ENCODE measurements at regions not wholly inside any gene's neighbourhood (a gene's known extent, or its start where the extent isn't known, plus 50 kb on each side); places are given as distances from the start of the nearest gene placed in this dataset.

DNA sequence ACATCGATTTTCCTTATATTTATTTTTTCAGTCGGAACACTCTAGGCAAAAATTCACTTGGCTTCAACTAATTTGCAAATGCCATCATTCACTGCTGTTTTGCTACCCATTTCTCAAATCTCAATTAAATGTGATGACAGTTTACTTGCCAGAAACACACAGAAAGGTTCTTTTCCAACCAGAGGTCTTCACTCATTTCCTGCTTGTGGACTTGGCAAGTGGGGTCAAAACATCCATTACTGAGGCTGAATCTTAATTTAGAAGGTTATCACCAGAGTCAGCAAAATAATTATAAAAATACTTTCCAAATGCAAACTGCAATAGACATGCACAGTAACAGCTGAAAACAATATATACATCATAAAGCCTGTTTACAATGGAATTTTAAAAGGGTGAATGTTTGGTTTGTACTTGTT is 625.4 kb upstream of the TBL1XR1 start:
- ChIA-PET CTCF (no interaction called here), POLR2A (ENCODE audit: unreplicated experiment) (no interaction called here)
- Histone ChIP-seq H3K4me1 (ENCODE audit: insufficient read depth, low read length) (peaks cover 39% of the 10 kb centered on the region), H3K9ac (ENCODE audit: low read length) (no peak overlapping the region), H3K27ac (ENCODE audit: low read length) (no peak overlapping the region), H3K9me3 (ENCODE audit: low read length) (no peaks in the 10 kb centered on the region), H3K36me3 (ENCODE audit: low read depth, low read length) (no peaks in the 10 kb centered on the region), H3F3A (ENCODE audit: low read length, unreplicated experiment) (no peaks in the 10 kb centered on the region), H3K79me2 (ENCODE audit: low read length) (no peaks in the 10 kb centered on the region), H4K20me1 (ENCODE audit: low read length) (no peaks in the 10 kb centered on the region), H3K9me2 (replicated peaks; ENCODE audit: low read length) (no peaks in the 10 kb centered on the region), H3K4me2 (ENCODE audit: low read length) (no peak overlapping the region), H2AFZ (ENCODE audit: low read length) (no peak overlapping the region), H3K27me3 (ENCODE audit: low read length) (no peaks in the 10 kb centered on the region), H3K4me3 (ENCODE audit: low read length) (no peak overlapping the region)
- no TSS peak for BruUV-seq (replicated peaks)
- DNase-seq, result no peak
- TF ChIP-seq, protein P1, sequence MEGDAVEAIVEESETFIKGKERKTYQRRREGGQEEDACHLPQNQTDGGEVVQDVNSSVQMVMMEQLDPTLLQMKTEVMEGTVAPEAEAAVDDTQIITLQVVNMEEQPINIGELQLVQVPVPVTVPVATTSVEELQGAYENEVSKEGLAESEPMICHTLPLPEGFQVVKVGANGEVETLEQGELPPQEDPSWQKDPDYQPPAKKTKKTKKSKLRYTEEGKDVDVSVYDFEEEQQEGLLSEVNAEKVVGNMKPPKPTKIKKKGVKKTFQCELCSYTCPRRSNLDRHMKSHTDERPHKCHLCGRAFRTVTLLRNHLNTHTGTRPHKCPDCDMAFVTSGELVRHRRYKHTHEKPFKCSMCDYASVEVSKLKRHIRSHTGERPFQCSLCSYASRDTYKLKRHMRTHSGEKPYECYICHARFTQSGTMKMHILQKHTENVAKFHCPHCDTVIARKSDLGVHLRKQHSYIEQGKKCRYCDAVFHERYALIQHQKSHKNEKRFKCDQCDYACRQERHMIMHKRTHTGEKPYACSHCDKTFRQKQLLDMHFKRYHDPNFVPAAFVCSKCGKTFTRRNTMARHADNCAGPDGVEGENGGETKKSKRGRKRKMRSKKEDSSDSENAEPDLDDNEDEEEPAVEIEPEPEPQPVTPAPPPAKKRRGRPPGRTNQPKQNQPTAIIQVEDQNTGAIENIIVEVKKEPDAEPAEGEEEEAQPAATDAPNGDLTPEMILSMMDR (conservative IDR thresholded peaks at IDR 0.05; ENCODE audit: low read depth, low read length), result no peak
- TF ChIP-seq EZH2phosphoT487 (IDR thresholded peaks at IDR 0.05; ENCODE audit: borderline replicate concordance, low read length), result no peak
- no peak for TF ChIP-seq EZH2 (IDR thresholded peaks at IDR 0.05; ENCODE audit: low read length, unreplicated experiment)
- ATAC-seq, result no peak
- intact Hi-C loops (cut with micrococcal nuclease), result loop anchor here (2.0 kb wide), 1 partner anchor 502 kb away; no protein-coding TSS in a partner anchor

DNA sequence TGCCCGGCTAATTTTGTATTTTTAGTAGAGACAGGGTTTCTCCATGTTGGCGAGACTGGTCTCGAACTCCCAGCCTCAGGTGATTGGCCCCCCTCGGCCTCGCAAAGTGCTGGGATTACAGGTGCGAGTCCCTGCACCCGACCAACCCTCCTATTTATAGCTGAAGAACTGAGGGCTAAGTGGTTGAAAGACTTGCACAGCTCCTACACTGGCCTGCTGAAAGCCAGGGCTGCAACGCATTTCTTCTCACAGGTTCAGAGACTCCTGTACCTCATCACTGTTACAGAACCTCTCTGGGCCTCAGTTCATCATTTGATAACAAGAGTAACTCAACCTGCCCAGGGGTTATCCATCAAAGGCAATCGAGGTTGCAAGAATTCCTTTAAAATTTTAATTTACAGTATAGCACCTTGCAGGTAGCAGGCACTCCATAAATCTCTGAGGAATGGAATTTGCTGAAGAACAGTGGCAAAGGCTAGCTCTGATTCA is 626.5 kb upstream of the TBL1XR1 start:
- peak overlapping the region; percentile 32; the same call in 1 of the 2 replicates for H3K4me2 ChIP-seq (ENCODE audit: low read length)
- H3K79me2 ChIP-seq (ENCODE audit: low read length), result no peaks in the 10 kb centered on the region
- H2AFZ ChIP-seq (ENCODE audit: low read length), result peak overlapping the region; percentile 40; the same call in 1 of the 2 replicates
- H3K36me3 ChIP-seq (ENCODE audit: low read depth, low read length), result no peaks in the 10 kb centered on the region
- H3F3A ChIP-seq (ENCODE audit: low read length, unreplicated experiment), result no peaks in the 10 kb centered on the region
- H3K27ac ChIP-seq (ENCODE audit: low read length), result peak overlapping the region; percentile 31; the same call in 1 of the 2 replicates
- H3K4me3 ChIP-seq (ENCODE audit: low read length), result no peak overlapping the region
- H3K9ac ChIP-seq (ENCODE audit: low read length), result no peak overlapping the region
- H3K9me3 ChIP-seq (ENCODE audit: low read length), result no peaks in the 10 kb centered on the region
- peak; percentile 8 for ATAC-seq
- no TSS peak for BruUV-seq (replicated peaks)
- intact Hi-C loops (cut with micrococcal nuclease), result loop anchor here (2.0 kb wide), 1 partner anchor 501 kb away; no protein-coding TSS in a partner anchor
- no peaks in the 10 kb centered on the region for H4K20me1 ChIP-seq (ENCODE audit: low read length)
- ChIA-PET CTCF (interaction anchor here (0.5 to 0.7 kb wide), 3 partner anchors 465 to 773 kb away, joined by 3 to 5 read pairs (median 4); no protein-coding TSS in a partner anchor), POLR2A (ENCODE audit: unreplicated experiment) (interaction anchor here (0.7 kb wide), 1 partner anchor 37 kb away, joined by 3 read pairs; no protein-coding TSS in a partner anchor)
- TF ChIP-seq, protein P1 (conservative IDR thresholded peaks at IDR 0.05; ENCODE audit: low read depth, low read length), result no peak
- TF ChIP-seq EZH2 (IDR thresholded peaks at IDR 0.05; ENCODE audit: low read length, unreplicated experiment) (no peak), EZH2phosphoT487 (IDR thresholded peaks at IDR 0.05; ENCODE audit: borderline replicate concordance, low read length) (no peak)
- H3K27me3 ChIP-seq (ENCODE audit: low read length), result no peaks in the 10 kb centered on the region
- H3K9me2 ChIP-seq (replicated peaks; ENCODE audit: low read length), result no peaks in the 10 kb centered on the region
- peaks cover 39% of the 10 kb centered on the region for H3K4me1 ChIP-seq (ENCODE audit: insufficient read depth, low read length)
- no peak for DNase-seq

DNA sequence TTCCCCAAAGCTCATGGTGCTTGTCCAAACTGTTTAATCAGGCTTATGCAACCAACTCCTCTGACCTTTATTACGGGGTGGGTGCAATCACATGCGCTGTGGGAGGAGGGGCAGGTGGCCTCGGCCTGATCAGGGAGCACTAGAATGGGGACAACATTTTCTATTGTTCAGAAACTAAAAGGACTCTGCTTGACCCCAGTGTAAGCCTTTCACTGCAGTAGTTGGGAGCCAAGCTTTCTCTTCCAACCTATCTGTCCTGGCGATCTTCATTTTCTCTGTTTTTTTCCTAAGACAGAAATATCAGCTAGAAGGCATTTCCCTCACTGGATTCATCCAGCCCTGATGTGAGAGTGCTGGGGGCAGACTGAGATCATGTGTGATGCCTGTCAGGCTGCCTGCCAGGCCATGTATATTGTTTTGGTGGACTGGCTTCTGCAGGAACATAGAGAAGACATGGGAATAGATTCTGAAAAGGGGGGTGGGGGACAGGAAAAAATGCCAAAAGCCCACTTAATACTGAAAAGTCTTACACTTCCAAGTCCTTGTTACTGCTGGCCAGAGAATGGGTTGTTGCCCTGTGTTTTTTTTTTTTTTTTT is 627.0 kb upstream of the TBL1XR1 start:
- no TSS peak for BruUV-seq (replicated peaks)
- Histone ChIP-seq H3K4me2 (ENCODE audit: low read length) (peak overlapping the region; percentile 32), H3K79me2 (ENCODE audit: low read length) (no peaks in the 10 kb centered on the region), H2AFZ (ENCODE audit: low read length) (peak overlapping the region; percentile 40; the same call in 1 of the 2 replicates), H3F3A (ENCODE audit: low read length, unreplicated experiment) (no peaks in the 10 kb centered on the region), H3K36me3 (ENCODE audit: low read depth, low read length) (no peaks in the 10 kb centered on the region), H3K9me2 (replicated peaks; ENCODE audit: low read length) (no peaks in the 10 kb centered on the region), H3K4me1 (ENCODE audit: insufficient read depth, low read length) (peaks cover 39% of the 10 kb centered on the region), H3K4me3 (ENCODE audit: low read length) (no peak overlapping the region), H3K27ac (ENCODE audit: low read length) (peak overlapping the region; percentile 30), H3K27me3 (ENCODE audit: low read length) (no peaks in the 10 kb centered on the region), H4K20me1 (ENCODE audit: low read length) (no peaks in the 10 kb centered on the region), H3K9me3 (ENCODE audit: low read length) (no peaks in the 10 kb centered on the region), H3K9ac (ENCODE audit: low read length) (no peak overlapping the region)
- ATAC-seq (peak; percentile 68; the same call in 1 of the 2 replicates), DNase-seq (peak; percentile 75)
- TF ChIP-seq EZH2phosphoT487 (IDR thresholded peaks at IDR 0.05; ENCODE audit: borderline replicate concordance, low read length) (no peak), EZH2 (IDR thresholded peaks at IDR 0.05; ENCODE audit: low read length, unreplicated experiment) (no peak)
- TF ChIP-seq, protein P1 (conservative IDR thresholded peaks at IDR 0.05; ENCODE audit: low read depth, low read length), result no peak
- intact Hi-C loops (cut with micrococcal nuclease), result no loop called here
- CTCF ChIA-PET, result interaction anchor here (0.5 to 0.7 kb wide), 3 partner anchors 466 to 773 kb away, joined by 3 to 5 read pairs (median 4); no protein-coding TSS in a partner anchor
- POLR2A ChIA-PET (ENCODE audit: unreplicated experiment), result interaction anchor here (0.5 kb wide), 1 partner anchor 115 kb away, joined by 4 read pairs; no protein-coding TSS in a partner anchor

Measured in PC-3 (cell line).